ENCODE measurements at regions not wholly inside any gene's neighbourhood (a gene's known extent, or its start where the extent isn't known, plus 50 kb on each side); places are given as distances from the start of the nearest gene placed in this dataset.
A peak's percentile ranks its signal among the peaks of the same experiment; 100 is the strongest.

DNA sequence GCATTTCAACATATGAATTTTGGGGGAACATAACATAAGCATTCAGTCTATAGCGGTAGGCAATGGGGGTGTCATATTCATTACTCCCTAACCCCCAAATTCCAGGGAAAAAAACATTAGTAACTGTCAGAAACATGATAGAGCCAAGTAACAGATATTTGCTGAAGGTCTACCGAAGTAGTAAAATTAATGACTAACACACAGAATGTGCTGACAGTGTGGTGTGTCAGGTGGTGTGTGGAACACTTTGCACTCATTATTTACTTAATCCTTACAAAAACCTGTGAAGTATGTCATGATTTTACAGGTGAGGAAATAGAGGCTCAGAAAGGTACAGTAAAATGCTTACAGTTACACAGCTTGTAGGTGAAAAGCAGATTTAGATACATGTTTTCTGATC is 85.4 kb upstream of the RHOBTB1 start:
- Histone ChIP-seq H2AFZ (ENCODE audit: low read depth, low read length) (no peak overlapping the region), H3K4me1 (ENCODE audit: insufficient read depth, low read length) (no peaks in the 10 kb centered on the region), H3K9ac (ENCODE audit: low read depth, low read length) (no peak overlapping the region), H3K4me3 (ENCODE audit: low read depth in 1 of 2, low read length in 2 of 2) (no peak overlapping the region), H3K9me3 (ENCODE audit: insufficient read depth, low read length, severe bottlenecking) (no peaks in the 10 kb centered on the region), H3K4me2 (ENCODE audit: insufficient read depth, low read length) (no peak overlapping the region), H3K27ac (ENCODE audit: low read length) (no peak overlapping the region), H3K27me3 (ENCODE audit: insufficient read depth, low read length, poor library complexity) (no peaks in the 10 kb centered on the region), H4K20me1 (ENCODE audit: insufficient read depth, low read length) (no peaks in the 10 kb centered on the region), H3K79me2 (ENCODE audit: insufficient read depth, low read length) (no peaks in the 10 kb centered on the region), H3K36me3 (ENCODE audit: insufficient read depth, low read length) (no peaks in the 10 kb centered on the region)
- no peak for ATAC-seq (ENCODE audit: insufficient read depth, low read depth)
- DNase-seq = no peak
- no peak for TF ChIP-seq EZH2 (IDR thresholded peaks at IDR 0.05; ENCODE audit: borderline replicate concordance, low read depth, low read length, severe bottlenecking)
- TF ChIP-seq, protein P1, sequence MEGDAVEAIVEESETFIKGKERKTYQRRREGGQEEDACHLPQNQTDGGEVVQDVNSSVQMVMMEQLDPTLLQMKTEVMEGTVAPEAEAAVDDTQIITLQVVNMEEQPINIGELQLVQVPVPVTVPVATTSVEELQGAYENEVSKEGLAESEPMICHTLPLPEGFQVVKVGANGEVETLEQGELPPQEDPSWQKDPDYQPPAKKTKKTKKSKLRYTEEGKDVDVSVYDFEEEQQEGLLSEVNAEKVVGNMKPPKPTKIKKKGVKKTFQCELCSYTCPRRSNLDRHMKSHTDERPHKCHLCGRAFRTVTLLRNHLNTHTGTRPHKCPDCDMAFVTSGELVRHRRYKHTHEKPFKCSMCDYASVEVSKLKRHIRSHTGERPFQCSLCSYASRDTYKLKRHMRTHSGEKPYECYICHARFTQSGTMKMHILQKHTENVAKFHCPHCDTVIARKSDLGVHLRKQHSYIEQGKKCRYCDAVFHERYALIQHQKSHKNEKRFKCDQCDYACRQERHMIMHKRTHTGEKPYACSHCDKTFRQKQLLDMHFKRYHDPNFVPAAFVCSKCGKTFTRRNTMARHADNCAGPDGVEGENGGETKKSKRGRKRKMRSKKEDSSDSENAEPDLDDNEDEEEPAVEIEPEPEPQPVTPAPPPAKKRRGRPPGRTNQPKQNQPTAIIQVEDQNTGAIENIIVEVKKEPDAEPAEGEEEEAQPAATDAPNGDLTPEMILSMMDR (IDR thresholded peaks at IDR 0.05; ENCODE audit: borderline replicate concordance, extremely low read depth, low read length, poor library complexity, severe bottlenecking) = no peak

DNA sequence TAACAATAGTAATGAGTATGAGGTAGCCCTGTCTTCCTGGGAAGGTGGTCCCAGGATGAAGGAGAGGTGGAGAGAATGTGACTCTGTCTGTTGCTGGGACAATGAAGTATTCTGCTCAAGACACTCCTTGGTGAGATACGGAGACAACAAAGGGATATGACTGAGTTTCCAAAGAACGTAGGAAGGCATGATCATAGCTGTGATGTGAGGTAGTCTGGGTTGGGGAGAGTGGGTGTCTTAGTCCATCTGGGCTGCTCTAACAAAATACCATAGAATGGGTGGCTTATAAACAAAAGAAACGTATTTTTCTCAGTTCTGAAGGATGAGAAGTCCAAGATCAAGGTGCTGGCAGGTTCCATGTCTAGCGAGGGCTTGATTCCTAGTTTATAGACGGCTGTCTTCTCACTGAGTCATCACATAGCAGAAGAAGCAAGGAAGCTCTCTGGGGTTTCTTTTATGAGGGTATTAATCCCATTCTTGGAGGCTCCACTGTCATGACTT is 84.9 kb upstream of the RHOBTB1 start:
- ATAC-seq (ENCODE audit: insufficient read depth, low read depth) (no peak), DNase-seq (no peak)
- H3K79me2 ChIP-seq (ENCODE audit: insufficient read depth, low read length) = no peaks in the 10 kb centered on the region
- H3K9ac ChIP-seq (ENCODE audit: low read depth, low read length) = no peak overlapping the region
- TF ChIP-seq, protein P1 (IDR thresholded peaks at IDR 0.05; ENCODE audit: borderline replicate concordance, extremely low read depth, low read length, poor library complexity, severe bottlenecking) = no peak
- TF ChIP-seq EZH2 (IDR thresholded peaks at IDR 0.05; ENCODE audit: borderline replicate concordance, low read depth, low read length, severe bottlenecking) = no peak
- no peaks in the 10 kb centered on the region for H3K27me3 ChIP-seq (ENCODE audit: insufficient read depth, low read length, poor library complexity)
- no peaks in the 10 kb centered on the region for H3K4me1 ChIP-seq (ENCODE audit: insufficient read depth, low read length)
- H3K4me3 ChIP-seq (ENCODE audit: low read depth in 1 of 2, low read length in 2 of 2) = no peak overlapping the region
- H4K20me1 ChIP-seq (ENCODE audit: insufficient read depth, low read length) = no peaks in the 10 kb centered on the region
- no peaks in the 10 kb centered on the region for H3K36me3 ChIP-seq (ENCODE audit: insufficient read depth, low read length)
- H2AFZ ChIP-seq (ENCODE audit: low read depth, low read length) = no peak overlapping the region
- H3K4me2 ChIP-seq (ENCODE audit: insufficient read depth, low read length) = no peak overlapping the region
- H3K9me3 ChIP-seq (ENCODE audit: insufficient read depth, low read length, severe bottlenecking) = no peaks in the 10 kb centered on the region
- no peak overlapping the region for H3K27ac ChIP-seq (ENCODE audit: low read length)

DNA sequence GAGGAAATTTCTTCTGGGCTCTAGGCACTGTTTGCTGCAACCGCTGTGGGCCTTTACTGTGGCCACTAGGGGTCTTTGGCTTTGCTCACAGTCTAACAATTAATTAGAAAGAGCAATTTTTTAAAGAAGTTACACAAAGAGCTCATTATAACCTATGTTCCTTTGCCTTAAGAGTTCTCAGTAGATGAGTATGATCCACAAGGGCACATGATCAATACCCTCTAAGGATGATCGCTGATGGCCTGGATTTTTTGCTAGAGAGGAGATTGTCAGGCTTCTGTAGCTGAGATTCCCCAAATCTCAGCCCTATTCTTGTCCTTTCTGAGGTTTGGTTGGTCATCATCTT is 80.8 kb upstream of the RHOBTB1 start:
- Histone ChIP-seq H3K4me1 (ENCODE audit: insufficient read depth, low read length) (no peaks in the 10 kb centered on the region), H3K4me3 (ENCODE audit: low read depth in 1 of 2, low read length in 2 of 2) (no peak overlapping the region), H3K36me3 (ENCODE audit: insufficient read depth, low read length) (no peaks in the 10 kb centered on the region), H3K27me3 (ENCODE audit: insufficient read depth, low read length, poor library complexity) (no peaks in the 10 kb centered on the region), H3K27ac (ENCODE audit: low read length) (no peak overlapping the region), H3K79me2 (ENCODE audit: insufficient read depth, low read length) (no peaks in the 10 kb centered on the region), H3K9me3 (ENCODE audit: insufficient read depth, low read length, severe bottlenecking) (no peaks in the 10 kb centered on the region), H3K4me2 (ENCODE audit: insufficient read depth, low read length) (no peak overlapping the region), H2AFZ (ENCODE audit: low read depth, low read length) (no peak overlapping the region), H3K9ac (ENCODE audit: low read depth, low read length) (no peak overlapping the region), H4K20me1 (ENCODE audit: insufficient read depth, low read length) (no peaks in the 10 kb centered on the region)
- ATAC-seq (ENCODE audit: insufficient read depth, low read depth) = 0 out of 3 replicates have a peak, but pooled peaks have one; percentile 52
- DNase-seq = peak; percentile 8
- TF ChIP-seq, protein P1 (IDR thresholded peaks at IDR 0.05; ENCODE audit: borderline replicate concordance, extremely low read depth, low read length, poor library complexity, severe bottlenecking) = peak; percentile 62
- no peak for TF ChIP-seq EZH2 (IDR thresholded peaks at IDR 0.05; ENCODE audit: borderline replicate concordance, low read depth, low read length, severe bottlenecking)
